ENCODE measurements at regions not wholly inside any gene's neighbourhood (a gene's known extent, or its start where the extent isn't known, plus 50 kb on each side); places are given as distances from the start of the nearest gene placed in this dataset.

GRCh38 chr10:26944261-26944882 is 83.6 kb upstream of the ABI1 start:
- no peaks in the 10 kb centered on the region for H3K36me3 ChIP-seq
- H3K27me3 ChIP-seq, result peaks cover 0 to 13% (median 7%) of the 10 kb centered on the region in 9 donors
- ATAC-seq (no peak), DNase-seq (no peak)
- intact Hi-C loops (cut with DNase I), result no loop called here
- WGBS, 4 donors, result 83 to 93% (median 88%) methylated on average over 18 of the region's 18 CpGs
- TF ChIP-seq POLR2A (IDR thresholded peaks at IDR 0.05) (no peak), CTCF (IDR thresholded peaks at IDR 0.05) (no peak)
- H3K27ac ChIP-seq, result no peak overlapping the region
- no peaks in the 10 kb centered on the region for H3K4me1 ChIP-seq
- no peak overlapping the region for H3K4me3 ChIP-seq
- H3K9me3 ChIP-seq, result no peaks in the 10 kb centered on the region

DNA sequence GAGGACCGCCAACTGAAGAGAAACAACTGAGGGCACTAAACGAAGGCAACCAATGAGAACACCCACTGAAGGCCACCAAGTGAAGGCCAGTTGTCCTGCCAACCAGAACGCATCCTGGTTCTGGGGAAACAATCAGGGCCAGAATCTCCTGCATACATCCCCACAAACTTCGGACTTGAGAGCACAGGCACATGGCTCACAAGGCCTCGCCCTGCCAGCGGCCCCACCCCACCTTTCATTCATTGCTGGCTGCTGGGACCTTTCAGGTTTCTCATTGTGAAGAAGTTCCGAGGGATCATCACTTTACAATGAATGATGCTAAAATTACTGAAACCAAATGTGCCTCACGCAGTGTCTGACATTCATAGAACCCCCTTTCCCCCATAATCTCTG is 79.2 kb upstream of the ABI1 start:
- TF ChIP-seq CTCF (IDR thresholded peaks at IDR 0.05) (no peak), POLR2A (IDR thresholded peaks at IDR 0.05) (no peak)
- no peak overlapping the region for H3K27ac ChIP-seq
- 73 to 91% (median 89%) methylated on average over 7 to 8 of the region's 8 CpGs for WGBS, 4 donors
- DNase-seq (no peak), ATAC-seq (no peak)
- peaks cover 0 to 7% (median 0%) of the 10 kb centered on the region in 9 donors for H3K27me3 ChIP-seq
- intact Hi-C loops (cut with DNase I), result no loop called here
- H3K36me3 ChIP-seq, result no peaks in the 10 kb centered on the region
- no peaks in the 10 kb centered on the region for H3K4me1 ChIP-seq
- H3K9me3 ChIP-seq, result no peaks in the 10 kb centered on the region
- H3K4me3 ChIP-seq, result no peak overlapping the region

DNA sequence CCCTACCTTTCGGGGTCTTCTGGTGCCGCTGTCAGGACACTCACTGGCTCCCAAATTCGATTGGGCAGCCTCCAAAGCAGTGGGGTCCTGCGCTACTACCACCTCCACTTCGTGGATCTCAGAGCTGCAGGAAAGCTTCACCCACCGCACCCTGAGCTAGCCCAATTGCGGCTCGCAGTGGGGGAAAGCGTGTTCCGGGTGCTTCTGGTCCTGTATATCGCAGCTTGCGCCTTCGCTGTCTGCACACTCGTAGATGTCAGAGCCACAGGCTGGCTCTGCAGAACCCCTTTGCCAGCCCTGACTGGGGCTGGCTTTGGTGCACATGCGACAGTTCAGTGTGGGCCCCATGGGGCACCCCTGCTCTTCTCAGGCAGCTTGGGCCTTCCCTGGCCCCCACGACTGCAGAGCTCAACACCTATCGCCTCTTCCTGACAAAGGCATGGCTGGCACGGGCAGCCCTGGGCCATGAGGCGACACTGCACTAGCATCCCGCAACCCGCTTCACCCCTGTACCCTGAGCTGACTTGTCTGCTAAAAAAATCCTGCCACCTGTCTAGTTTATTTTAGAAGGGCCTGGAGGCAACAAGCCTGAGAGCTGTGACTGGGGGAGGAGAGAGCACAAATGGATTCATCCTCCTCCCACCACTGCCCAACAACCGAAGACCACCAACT is 78.7 kb upstream of the ABI1 start:
- H3K36me3 ChIP-seq, result no peaks in the 10 kb centered on the region
- WGBS, 4 donors, result 87 to 90% (median 88%) methylated on average over 19 to 22 of the region's 22 CpGs
- TF ChIP-seq CTCF (IDR thresholded peaks at IDR 0.05) (no peak), POLR2A (IDR thresholded peaks at IDR 0.05) (no peak)
- DNase-seq (no peak), ATAC-seq (peak in 1 of 4 donors; percentile 18)
- H3K9me3 ChIP-seq, result no peaks in the 10 kb centered on the region
- no peak overlapping the region for H3K27ac ChIP-seq
- no peak overlapping the region for H3K4me3 ChIP-seq
- no peaks in the 10 kb centered on the region for H3K4me1 ChIP-seq
- intact Hi-C loops (cut with DNase I), result no loop called here
- peaks cover 0 to 7% (median 0%) of the 10 kb centered on the region in 9 donors for H3K27me3 ChIP-seq

- DNase-seq, result no peak
- WGBS, 4 donors, result 78 to 93% (median 88%) methylated on average over 4 of the region's 4 CpGs
- Histone ChIP-seq H3K4me3 (no peak overlapping the region), H3K27me3 (no peaks in the 10 kb centered on the region), H3K9me3 (no peaks in the 10 kb centered on the region), H3K4me1 (no peaks in the 10 kb centered on the region), H3K36me3 (no peaks in the 10 kb centered on the region), H3K27ac (no peak overlapping the region)
- ATAC-seq, result no peak
- TF ChIP-seq CTCF (IDR thresholded peaks at IDR 0.05) (no peak), POLR2A (IDR thresholded peaks at IDR 0.05) (no peak)
- intact Hi-C loops (cut with DNase I), result no loop called here
These were observed 77.8 kb upstream of the ABI1 start for GRCh38 chr10:26938578-26938977.
